Left ventricle myocardium inferior (tissue), 1 donor: ENCODE measurements at regions not wholly inside any gene's neighbourhood (a gene's known extent, or its start where the extent isn't known, plus 50 kb on each side); places are given as distances from the start of the nearest gene placed in this dataset.

Source experiments
- DNase-seq: peaks from one replicate; pipeline ENCODE4 v3.0.0-alpha.2; 2020
- H3K27ac ChIP-seq: fragments of 200-600 bp; replicated peaks from 2 replicates; pipeline ENCODE4 v1.8.0; 2021
- H3K27me3 ChIP-seq: fragments of 200-600 bp; 2 replicates; pipeline ENCODE4 v1.8.0; 2021; ENCODE audit warnings: low read depth
- H3K36me3 ChIP-seq: fragments of 200-600 bp; 2 replicates; pipeline ENCODE4 v1.8.0; 2021
- H3K4me1 ChIP-seq: fragments of 200-600 bp; 2 replicates; pipeline ENCODE4 v1.8.0; 2021
- H3K4me3 ChIP-seq: fragments of 200-600 bp; 2 replicates; pipeline ENCODE4 v1.8.0; 2021; ENCODE audit warnings: mild to moderate bottlenecking, moderate library complexity
- H3K9me3 ChIP-seq: fragments of 200-600 bp; replicated peaks from 2 replicates; pipeline ENCODE4 v1.8.0; 2021
- intact Hi-C: fragments of 100-400 bp; cut with micrococcal nuclease; formaldehyde crosslinking; loops from one replicate; pipeline ENCODE4 v1.11.0; 2022
- TF ChIP-seq, protein P1 (sequence below): fragments of 200-600 bp; IDR thresholded peaks from 2 replicates; pipeline ENCODE4 v1.8.0; 2021; ENCODE audit warnings: antibody characterized with exemption, mild to moderate bottlenecking, borderline replicate concordance
- donor health status: DM: no; HTN: yes; CAD: no; lungs with severe emphysema.

DNA sequence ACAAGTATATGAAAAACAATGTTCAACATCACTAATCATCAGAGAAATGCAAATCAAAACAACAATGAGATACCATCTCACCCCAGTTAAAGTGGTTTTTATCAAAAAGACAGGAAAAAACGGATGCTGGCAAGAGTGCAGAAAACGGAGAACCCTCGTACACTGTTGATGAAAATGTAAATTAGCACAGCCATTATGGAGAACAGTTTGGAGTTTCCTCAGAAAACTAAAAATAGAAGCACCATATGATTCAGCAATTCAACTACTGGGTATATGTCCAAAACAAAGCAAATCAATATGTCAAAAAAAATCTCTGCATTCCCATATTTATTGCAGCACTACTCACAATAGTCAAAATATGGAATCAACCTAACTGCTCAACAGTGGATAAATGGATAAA lies 50.1 kb upstream of the CES5A start:
- DNase-seq: no peak
- Histone ChIP-seq H3K4me3 (no peak overlapping the region), H3K27me3 (no peaks in the 10 kb centered on the region), H3K4me1 (no peaks in the 10 kb centered on the region), H3K9me3 (peaks cover 11% of the 10 kb centered on the region), H3K27ac (no peak overlapping the region), H3K36me3 (no peaks in the 10 kb centered on the region)
- TF ChIP-seq, protein P1, sequence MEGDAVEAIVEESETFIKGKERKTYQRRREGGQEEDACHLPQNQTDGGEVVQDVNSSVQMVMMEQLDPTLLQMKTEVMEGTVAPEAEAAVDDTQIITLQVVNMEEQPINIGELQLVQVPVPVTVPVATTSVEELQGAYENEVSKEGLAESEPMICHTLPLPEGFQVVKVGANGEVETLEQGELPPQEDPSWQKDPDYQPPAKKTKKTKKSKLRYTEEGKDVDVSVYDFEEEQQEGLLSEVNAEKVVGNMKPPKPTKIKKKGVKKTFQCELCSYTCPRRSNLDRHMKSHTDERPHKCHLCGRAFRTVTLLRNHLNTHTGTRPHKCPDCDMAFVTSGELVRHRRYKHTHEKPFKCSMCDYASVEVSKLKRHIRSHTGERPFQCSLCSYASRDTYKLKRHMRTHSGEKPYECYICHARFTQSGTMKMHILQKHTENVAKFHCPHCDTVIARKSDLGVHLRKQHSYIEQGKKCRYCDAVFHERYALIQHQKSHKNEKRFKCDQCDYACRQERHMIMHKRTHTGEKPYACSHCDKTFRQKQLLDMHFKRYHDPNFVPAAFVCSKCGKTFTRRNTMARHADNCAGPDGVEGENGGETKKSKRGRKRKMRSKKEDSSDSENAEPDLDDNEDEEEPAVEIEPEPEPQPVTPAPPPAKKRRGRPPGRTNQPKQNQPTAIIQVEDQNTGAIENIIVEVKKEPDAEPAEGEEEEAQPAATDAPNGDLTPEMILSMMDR: no peak
- intact Hi-C loops: no loop called here
